Neutrophil (primary cell): ENCODE measurements at regions not wholly inside any gene's neighbourhood (a gene's known extent, or its start where the extent isn't known, plus 50 kb on each side); places are given as distances from the start of the nearest gene placed in this dataset.

Experiments
- H3K27ac ChIP-seq: fragments of 200-600 bp; sonication (generic); 2 replicates; pipeline ENCODE4 v1.5.1; 2016; ENCODE audit warnings: mild to moderate bottlenecking, moderate library complexity
- H3K27me3 ChIP-seq: fragments of 200-600 bp; sonication (generic); 2 replicates; pipeline ENCODE4 v1.6.0; 2016; ENCODE audit warnings: mild to moderate bottlenecking
- H3K36me3 ChIP-seq: fragments of 200-600 bp; sonication (generic); 2 replicates; pipeline ENCODE4 v1.5.1; 2017
- H3K4me1 ChIP-seq, 2 experiments: fragments of 200-600 bp in 1 of 2; sonication (generic) in 1 of 2; 1 replicate in 1 of 2; 2 replicates in 1 of 2; pipeline versions ENCODE4 v1.5.1 to v1.6.1; 2013 to 2016; ENCODE audit warnings: low read depth in 1 of 2, low read length in 1 of 2, mild to moderate bottlenecking in 1 of 2, moderate library complexity in 1 of 2; ENCODE audit not compliant: control insufficient read depth in 1 of 2, insufficient read depth in 1 of 2
- H3K4me3 ChIP-seq, 2 experiments: fragments of 200-600 bp in 1 of 2; sonication (generic) in 1 of 2; 1 replicate in 1 of 2; 2 replicates in 1 of 2; pipeline ENCODE4 v1.5.1; 2013 to 2016; ENCODE audit warnings: low read depth in 1 of 2, low read length in 1 of 2, mild to moderate bottlenecking in 1 of 2, moderate library complexity in 1 of 2
- H3K9me3 ChIP-seq: fragments of 200-600 bp; sonication (generic); 2 replicates; pipeline ENCODE4 v1.5.1; 2016
- TF ChIP-seq, protein P1 (sequence below): fragments of 200-600 bp; sonication (generic); IDR thresholded peaks from 2 replicates; pipeline ENCODE4 v1.5.1; 2016; ENCODE audit warnings: antibody characterized with exemption

DNA sequence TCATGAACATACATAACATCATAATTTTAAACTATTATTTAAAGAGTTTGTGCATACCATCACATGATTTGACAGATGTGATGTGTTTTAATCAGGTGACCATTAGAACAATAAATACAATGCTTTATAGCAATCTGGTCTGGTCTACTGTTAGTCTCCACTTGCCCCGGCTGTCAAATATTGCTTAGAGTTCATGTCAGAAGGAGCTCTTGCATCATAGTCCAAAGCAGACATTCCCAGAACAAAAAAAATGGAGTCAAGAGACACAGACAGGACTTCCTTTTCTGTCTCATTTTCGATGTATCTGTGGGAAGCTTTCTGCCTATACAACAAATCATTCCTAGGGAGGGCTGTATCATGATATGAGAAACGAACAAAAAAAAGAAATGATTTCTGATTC lies 979.2 kb upstream of the WWC1 start:
- Histone ChIP-seq H3K36me3 (no peaks in the 10 kb centered on the region), H3K4me3 (no peak overlapping the region), H3K9me3 (no peaks in the 10 kb centered on the region), H3K27ac (no peak overlapping the region), H3K4me1 (no peaks in the 10 kb centered on the region), H3K27me3 (no peaks in the 10 kb centered on the region)
- TF ChIP-seq, protein P1, sequence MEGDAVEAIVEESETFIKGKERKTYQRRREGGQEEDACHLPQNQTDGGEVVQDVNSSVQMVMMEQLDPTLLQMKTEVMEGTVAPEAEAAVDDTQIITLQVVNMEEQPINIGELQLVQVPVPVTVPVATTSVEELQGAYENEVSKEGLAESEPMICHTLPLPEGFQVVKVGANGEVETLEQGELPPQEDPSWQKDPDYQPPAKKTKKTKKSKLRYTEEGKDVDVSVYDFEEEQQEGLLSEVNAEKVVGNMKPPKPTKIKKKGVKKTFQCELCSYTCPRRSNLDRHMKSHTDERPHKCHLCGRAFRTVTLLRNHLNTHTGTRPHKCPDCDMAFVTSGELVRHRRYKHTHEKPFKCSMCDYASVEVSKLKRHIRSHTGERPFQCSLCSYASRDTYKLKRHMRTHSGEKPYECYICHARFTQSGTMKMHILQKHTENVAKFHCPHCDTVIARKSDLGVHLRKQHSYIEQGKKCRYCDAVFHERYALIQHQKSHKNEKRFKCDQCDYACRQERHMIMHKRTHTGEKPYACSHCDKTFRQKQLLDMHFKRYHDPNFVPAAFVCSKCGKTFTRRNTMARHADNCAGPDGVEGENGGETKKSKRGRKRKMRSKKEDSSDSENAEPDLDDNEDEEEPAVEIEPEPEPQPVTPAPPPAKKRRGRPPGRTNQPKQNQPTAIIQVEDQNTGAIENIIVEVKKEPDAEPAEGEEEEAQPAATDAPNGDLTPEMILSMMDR: no peak

DNA sequence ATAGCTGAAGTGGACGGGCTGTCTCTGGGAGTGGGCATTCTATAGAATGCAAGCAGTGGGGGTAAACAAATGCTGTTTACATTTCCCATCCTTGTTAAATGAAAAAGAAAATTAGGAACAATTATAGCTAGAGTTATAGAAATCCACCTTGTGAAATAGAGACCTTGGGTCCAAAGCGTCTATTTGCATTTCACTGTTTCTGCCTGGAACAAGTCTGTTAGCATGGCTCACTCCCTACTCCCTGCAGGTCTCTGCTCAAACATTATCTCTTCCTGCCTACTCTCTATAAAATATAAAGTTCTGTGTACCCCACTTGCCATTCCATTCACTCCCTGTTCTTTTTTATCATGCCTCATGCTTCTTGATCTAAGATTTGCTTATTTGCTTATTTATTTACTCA lies 975.7 kb upstream of the WWC1 start:
- Histone ChIP-seq H3K27ac (no peak overlapping the region), H3K36me3 (no peaks in the 10 kb centered on the region), H3K9me3 (no peaks in the 10 kb centered on the region), H3K4me1 (no peaks in the 10 kb centered on the region), H3K4me3 (no peak overlapping the region), H3K27me3 (no peaks in the 10 kb centered on the region)
- TF ChIP-seq, protein P1: no peak

DNA sequence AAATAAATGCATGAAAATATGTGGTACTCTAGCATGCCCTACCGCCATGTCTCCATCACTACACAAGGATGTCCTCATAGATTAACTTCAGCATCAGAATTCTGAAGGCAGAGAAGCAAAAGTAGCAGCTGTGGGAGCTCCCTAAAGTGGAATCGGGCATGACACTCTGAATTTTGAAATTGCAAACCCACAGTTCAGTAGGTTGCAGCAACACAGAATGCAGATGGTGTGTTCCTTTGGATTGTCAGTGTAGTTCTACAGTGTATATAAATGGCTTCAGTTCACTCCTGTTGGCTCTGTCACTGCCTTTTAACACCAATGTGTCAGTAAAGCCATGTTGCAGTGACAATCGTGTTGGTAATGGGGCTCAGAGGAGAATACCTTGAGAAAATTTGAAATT lies 973.6 kb upstream of the WWC1 start:
- Histone ChIP-seq H3K9me3 (no peaks in the 10 kb centered on the region), H3K4me3 (no peak overlapping the region), H3K36me3 (no peaks in the 10 kb centered on the region), H3K4me1 (no peaks in the 10 kb centered on the region), H3K27ac (no peak overlapping the region), H3K27me3 (no peaks in the 10 kb centered on the region)
- TF ChIP-seq, protein P1: no peak

DNA sequence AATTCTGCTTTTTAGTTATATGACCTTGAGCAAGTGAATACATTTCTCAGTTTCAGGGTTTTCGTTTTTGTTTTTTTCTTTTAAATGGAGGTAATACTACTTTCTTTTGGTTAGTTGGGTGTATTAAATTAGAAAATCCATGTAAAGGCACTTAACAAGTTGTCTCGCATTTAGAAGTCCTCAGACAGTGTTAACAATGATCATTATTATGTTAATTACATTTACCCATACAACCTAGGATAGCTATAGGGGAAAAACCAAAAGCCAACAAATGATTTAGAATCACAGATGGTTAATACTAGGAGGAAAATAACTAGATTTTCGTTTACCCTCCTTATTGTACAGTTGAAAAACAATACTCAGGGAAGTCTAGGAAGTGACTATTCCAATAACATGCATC lies 972.2 kb upstream of the WWC1 start:
- Histone ChIP-seq H3K27ac (no peak overlapping the region), H3K36me3 (no peaks in the 10 kb centered on the region), H3K4me1 (no peaks in the 10 kb centered on the region), H3K4me3 (no peak overlapping the region), H3K9me3 (no peaks in the 10 kb centered on the region), H3K27me3 (no peaks in the 10 kb centered on the region)
- TF ChIP-seq, protein P1: no peak

DNA sequence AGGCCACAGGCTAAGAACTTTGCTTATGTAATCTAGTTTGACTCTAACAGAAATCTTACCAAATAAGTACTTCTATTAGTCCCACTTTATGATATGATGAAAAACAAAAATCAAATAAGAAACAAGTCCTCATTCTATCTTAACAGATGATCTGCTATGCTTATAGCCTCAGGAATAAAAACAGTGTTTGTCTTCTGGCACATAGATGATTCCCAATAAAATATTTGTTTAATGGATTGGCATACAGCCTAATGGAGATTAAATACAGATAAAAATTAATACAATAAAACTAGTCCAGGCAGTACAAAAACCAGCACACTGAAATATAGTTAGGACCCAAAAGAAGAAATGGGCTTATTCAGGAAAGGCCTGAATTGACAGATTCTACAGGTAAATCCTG lies 971.4 kb upstream of the WWC1 start:
- Histone ChIP-seq H3K9me3 (no peaks in the 10 kb centered on the region), H3K36me3 (no peaks in the 10 kb centered on the region)

More for the DNA sequence above, 971.4 kb upstream of the WWC1 start:
- no peaks in the 10 kb centered on the region for H3K27me3 ChIP-seq
- no peak overlapping the region for H3K27ac ChIP-seq
- TF ChIP-seq, protein P1: no peak
- H3K4me3 ChIP-seq: no peak overlapping the region
- H3K4me1 ChIP-seq: no peaks in the 10 kb centered on the region
